NCI-H1417 (cell line): ENCODE measurements at regions not wholly inside any gene's neighbourhood (a gene's known extent, or its start where the extent isn't known, plus 50 kb on each side); places are given as distances from the start of the nearest gene placed in this dataset.

Experiments used
- DNase-seq, 3 experiments: peaks; one replicate each; lab custom pipeline; 2025; lab: John Stamatoyannopoulos, UW

DNA sequence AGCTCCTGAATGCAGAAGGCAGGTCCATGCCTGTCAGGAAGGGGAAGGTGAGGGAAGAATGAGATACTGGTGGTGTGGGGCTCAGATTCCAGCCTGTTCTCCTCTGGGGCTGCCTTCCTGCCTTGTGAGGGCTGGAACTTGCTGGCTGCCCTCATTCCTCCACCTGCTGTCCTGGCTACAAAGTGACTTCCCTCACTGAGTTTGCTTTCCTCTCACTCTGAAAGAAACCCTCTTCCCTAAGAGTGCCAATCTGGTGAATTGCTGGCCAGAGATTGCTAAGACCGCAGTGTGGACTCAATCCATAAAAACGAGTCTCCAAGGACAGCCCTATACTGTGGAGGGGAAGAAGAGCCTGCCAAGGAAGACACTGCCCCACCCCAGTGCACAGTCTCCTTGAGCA lies 664.4 kb upstream of the HS6ST1 start:
- DNase-seq: no peak

DNA sequence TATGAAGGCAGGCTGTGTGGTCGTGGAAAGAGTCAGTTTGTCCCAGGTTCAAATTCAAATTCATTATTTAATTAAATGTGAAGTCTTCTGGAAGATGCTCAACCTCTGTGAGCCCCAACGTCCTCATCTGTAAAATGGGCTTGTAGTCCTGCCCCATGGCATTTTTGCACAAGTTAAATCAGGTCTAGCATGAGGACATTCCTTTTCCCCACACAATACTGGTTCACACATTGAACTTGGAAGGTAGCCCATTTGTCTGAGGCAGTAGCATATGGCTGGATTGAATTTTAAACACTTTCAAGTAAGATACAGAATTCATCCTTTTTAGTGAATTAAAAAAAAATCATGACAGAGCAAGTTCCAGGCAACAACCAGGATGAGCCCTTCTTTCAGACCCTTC lies 665.4 kb upstream of the HS6ST1 start:
- DNase-seq: no peak

DNA sequence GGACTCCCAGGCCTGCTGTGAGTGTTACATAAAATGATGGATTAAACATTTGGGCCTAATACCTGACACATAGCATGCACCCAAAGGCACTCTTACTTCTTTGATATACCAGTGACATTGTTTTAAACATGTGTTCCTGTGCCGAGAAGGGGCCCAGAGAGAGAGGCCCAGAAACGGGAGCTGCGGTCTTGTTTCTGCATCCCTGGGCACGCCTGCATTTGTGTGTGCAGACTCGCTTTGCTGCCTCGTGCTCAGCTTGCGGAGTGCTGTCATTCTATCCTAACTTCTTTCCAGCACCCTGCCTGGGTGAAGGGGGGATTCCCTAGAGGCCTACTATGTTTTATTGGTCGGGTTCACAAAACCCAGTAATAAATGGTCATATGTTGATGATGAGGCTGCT lies 666.2 kb upstream of the HS6ST1 start:
- no peak for DNase-seq

DNA sequence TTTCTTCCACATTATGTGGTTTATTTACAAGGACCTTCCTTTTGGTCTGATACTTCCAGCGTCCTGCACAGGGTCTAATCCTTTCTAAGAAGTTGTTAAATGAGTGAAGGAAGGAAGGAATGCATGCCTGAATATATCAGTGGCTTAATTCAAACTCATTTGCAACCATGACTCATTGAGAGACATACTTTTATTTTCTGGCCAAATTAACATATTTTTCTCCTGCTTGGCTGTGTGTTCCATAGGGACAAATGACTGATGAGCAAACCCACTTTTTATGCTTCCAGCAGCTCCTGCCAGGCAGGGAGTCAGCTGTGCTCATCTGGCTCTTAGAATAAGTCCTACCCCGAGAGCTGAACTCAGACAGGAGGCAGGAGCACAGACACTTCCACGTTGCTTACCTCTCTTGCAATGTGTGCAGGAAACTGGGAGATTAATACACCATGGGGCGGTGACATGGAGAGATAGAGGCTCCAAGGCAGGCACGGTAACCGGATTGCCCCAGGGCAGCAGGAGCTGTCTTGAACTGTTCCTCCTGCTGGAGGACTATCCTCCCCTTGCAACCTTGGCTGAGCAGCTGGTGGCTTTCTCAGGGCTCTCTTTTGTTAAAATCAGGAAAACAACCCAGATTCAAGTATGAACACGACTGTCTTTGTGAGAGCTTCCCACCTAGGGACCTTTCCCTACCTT lies 667.5 kb upstream of the HS6ST1 start:
- DNase-seq: peak in 1 of 3 experiments; percentile 30

DNA sequence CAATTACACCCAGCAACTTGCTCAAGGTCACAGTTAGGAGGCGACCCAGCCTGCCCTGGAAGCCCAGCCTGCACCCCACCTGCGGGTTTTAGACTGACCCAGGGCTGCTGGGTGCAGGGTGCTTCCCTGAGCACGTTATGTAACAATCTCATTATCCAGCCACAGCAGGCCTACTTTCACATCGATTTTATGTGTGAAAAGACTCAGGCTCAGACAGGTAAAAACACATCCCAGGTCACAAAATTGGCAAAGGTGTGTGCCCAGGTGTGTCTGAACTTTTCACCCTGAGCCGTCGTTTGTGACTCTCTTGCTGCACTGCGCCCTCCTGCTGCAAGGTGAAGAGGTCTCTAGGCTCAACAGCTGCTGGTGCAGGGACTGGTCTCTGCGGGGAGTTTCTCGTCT lies 668.2 kb upstream of the HS6ST1 start:
- peak in 2 of 3 experiments; percentile 25 to 61 for DNase-seq

DNA sequence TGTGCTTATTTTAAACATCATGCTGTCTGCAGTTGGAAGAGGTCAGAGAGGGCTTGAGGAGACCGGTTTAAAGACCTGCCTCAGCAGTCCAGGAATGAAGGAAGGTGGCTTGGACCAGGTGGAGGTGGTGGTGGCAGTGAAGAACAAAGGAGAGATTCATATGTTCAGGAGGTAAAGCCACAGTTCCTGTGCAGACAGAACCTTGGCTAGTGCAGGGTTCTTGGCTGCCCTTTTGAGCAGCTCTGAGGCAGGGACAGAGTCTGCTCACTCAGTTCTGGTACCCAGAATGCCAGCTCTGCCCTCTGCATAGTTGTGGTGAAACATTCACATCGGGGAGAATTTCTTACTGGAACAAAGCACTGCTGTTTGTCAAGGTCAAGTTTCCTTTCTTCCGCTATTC lies 669.7 kb upstream of the HS6ST1 start:
- DNase-seq: no peak

DNA sequence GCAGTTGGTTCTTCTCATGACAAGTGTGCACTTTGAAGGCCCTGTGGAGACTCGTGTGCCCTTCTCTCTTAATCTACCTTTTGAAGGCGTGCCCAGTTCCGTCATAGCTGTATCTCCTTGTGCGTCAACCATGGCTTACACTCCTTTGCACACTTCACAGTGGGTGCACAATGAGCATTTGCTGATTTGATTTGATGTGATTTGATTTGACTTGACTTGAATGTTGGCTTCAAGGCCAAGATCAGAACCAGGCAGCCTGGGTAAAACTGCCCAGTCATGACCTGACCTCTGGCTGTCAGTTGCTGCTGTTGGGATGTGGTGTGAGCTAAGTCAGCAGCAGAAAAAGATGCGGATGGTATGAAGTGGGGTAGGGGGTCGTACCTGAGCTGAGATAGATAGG lies 670.3 kb upstream of the HS6ST1 start:
- no peak for DNase-seq

DNA sequence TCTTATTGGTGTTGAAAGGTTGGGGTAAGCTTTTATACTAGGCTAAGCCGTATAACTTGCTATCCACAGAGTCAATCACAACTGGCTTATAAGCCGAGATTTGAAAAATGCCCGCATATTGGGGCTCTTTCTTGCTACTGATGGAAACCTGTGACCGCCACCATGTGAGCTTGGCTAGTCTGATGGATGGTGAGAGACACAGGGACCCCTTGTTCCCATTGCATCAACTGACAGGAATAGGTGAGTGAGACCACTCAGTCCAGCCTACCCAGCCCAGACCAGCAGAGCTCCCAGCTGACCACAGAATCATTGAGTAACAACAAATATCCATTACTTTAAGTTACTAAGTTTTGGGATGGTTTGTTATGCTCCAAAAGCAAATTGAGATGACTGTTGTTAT lies 676.4 kb upstream of the HS6ST1 start:
- DNase-seq: no peak

DNA sequence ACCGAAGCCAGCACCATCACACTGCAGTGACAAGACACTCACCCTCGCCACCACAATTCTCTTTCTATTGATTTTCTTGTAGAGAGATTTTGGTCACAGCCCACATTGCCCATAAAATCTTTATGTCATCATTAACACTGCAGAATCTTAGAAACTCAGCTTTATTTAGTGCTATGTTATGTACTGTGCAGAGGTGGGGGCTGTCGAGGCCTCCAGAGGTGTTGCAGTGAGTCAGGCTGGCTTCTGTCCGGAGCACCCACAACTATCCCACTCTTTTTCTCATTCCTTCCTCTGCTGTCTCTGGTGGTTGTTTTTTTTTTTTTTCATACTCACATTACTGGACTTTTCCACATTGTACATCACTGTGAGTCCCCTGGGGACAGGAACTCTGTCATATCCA lies 677.4 kb upstream of the HS6ST1 start:
- no peak for DNase-seq

DNA sequence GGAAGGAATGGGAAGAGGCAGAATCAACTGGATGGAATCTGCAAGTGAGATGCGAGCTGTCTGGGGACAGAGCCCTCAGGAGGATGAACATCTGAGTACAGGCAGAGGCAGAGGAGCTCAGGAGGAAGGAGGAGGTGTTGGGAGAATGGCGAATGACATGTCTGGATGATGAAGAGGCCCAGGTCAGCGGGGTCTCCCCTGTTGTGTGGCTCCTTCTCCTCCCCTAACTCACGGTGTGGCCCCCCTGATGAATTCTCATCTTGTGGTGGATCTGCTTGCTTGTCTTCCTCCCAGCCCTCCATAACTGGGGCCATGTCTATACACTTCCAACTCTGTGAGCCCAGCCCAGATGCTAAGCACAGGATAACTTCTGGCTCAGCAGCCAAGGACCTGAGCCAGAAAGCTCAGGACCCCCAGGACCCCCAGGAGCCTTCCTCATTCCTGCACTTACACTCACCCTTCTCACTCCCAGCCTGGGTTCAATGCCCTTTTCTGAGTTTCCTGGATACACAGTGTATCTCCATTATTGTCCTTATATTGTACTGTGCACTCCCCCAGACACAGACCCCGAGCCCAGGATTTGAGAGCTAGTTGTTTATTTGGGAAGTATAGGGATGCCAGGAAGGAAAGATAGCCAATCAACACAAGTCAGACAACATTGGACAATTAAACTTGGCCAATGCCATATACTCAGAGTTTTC lies 678.6 kb upstream of the HS6ST1 start:
- DNase-seq: no peak

DNA sequence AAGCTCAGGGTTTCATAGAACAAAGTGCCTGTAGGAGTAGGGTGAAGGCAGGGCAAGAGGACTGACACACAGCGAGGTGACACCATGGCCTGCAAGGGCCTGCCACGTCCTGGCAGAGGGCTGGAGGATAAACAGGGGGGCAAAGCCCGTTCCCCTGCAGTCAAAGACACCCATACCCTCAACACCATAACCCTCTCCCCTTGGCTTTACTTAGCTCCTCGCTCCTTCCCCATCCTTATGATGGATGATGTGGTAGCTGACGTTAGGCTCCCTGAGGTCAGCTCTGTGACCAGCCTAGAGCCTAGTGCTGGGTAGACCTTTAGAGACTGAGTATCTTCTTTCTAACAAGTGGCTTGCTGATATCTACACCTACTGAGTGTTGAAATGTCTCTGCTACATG lies 683.3 kb upstream of the HS6ST1 start:
- DNase-seq: no peak

DNA sequence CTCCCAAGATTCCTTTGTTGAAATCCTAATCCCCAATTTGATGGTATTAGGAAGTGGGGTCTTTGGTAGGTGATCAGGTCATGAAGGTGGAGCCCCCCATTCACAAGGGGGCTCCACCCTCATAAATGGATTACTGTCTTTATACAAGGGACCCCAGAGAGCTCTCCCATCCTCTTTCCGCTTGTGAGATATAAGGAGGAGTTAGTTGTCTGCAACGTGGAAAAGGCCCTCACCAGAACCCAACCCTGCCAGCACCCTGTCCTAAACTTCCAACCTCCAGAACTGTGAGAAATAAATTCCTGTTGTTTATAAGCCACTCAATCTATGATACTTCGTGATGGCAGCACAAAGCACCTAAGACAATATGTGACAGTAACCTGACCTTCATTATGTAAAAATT lies 684.1 kb upstream of the HS6ST1 start:
- no peak for DNase-seq

DNA sequence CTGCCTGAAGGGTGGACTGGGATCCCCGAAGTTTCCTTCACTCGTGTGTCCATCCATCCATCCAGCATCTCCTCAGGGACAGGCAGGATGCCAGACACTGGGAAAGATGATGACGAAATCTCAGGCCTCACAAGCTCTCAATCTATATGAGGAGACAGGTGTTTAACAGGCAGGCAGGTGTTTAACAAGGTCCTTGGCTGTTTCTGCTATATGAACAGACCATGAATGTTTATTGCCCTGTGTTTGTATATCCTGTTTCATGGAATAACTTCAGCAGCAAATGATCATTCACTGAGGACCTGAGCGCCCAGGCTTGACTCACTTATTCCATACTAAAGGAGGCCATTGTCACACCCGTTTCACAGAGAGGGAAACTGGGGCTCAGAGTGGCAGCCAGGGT lies 685.8 kb upstream of the HS6ST1 start:
- DNase-seq: peak; percentile 39 to 75 (median 60)

DNA sequence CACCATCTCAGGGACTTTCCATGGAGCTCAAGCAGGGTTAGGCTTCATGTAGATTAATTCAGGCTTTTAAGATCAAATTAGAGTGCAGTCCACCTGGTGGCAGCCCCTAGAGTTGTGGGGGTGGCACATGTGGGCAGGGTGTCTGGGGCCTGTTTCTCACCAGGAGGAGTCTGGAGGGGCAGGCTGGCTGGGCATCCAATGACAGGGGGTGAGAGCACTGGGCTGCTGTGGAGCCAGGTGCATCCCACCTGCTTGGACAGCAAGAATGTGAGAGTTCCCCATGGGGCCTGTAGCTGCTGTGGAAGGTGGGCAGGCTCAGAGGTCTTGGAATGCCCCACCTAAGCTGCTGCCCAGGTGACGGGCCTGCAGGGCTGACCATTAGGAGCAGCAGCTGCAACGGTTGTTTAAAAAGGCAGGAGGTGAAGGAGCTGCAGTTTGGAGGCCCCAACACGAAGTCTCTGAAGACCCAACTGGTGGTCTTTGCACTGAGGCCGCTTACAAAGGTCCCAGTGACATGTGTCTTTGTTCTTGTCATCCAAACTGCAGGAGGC lies 686.3 kb upstream of the HS6ST1 start:
- DNase-seq: no peak

DNA sequence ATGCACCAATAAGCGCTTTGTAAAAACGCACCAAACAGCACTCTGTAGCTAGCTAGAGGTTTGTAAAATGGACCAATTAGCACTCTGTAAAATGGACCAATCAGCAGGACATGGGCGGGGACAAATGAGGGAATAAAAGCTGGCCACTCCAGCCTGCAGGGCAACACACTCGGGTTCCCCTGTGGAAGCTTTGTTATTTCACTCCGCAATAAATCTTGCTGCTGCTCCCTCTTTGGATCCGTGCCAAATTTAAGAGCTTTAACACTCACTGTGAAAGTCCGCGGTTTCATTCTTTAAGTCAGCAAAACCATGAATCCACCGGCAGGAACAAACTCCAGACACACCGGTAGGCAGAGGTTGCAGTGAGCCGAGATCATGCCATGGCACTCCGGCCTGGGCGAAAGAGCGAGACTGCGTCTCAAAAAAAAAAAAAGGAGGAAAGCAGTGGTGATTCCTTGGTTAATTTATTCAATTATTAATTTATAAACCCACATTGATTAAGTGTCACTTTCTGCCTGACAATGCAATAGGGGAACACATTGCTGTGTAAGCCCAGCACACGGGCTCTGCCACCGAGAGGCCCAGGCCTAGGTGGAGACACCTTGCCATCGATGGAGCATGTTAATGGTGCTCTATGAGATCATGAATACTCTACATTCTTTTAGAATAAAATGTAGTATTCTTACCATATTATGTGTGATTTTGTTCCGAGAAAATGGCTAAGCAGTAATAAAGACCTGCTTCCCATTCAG lies 687.6 kb upstream of the HS6ST1 start:
- DNase-seq: peak in 2 of 3 experiments; percentile 29 to 50

DNA sequence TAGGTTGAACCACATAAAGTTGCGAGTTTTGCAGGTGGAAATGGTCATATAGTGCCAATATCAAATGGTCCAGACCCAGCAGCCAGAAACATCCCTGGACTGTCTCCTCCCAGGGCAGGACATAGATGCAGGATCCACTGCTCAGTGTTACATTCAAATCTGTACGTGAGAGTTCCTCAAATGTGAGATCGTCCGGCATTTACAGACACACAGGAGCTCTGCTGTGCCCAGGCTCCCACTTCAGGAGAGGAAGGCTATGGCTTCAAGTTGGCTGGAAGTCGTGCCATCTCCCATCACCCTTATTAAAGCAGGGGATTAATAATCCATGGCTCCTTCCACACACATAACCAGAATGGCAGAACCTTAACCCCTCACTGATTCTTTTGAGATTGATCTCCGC lies 688.2 kb upstream of the HS6ST1 start:
- no peak for DNase-seq

DNA sequence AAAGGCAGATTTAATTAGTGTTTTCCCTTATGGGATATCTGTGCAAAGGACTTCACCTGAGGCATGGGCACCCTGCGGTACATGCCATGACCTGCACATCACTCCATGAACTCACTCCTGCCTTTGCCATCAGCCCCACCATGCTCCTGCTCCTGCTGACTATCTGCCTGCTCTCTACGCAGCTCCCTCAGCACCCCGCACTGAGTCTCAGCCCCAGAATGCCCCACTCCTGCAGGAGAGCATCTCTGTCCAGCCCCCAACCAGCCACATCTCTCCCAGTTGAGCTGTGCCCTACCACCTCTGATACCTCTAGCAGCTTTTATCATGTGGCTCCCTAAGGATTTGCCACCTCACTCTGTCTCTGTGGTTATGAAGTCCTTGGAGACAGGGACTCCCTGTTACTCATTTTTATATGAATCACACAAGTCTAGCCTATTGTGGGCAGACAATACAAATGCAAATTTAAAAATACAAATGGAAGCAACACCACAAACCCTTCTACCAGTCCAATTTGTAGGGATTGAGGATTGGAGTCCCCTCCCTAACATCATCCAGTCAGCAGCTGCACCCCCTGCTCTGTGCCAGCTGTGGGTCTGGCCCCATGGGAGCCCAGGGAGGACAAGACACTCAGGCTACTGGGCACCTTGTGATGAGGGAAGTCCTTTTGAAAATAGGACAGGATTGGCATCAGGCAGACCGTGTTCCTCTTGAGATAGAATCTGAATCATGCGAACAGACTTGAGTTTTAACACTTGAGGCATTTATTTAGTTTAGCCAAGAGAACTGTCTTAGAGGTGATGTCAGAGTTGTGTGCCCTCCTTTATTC lies 689.6 kb upstream of the HS6ST1 start:
- no peak for DNase-seq

DNA sequence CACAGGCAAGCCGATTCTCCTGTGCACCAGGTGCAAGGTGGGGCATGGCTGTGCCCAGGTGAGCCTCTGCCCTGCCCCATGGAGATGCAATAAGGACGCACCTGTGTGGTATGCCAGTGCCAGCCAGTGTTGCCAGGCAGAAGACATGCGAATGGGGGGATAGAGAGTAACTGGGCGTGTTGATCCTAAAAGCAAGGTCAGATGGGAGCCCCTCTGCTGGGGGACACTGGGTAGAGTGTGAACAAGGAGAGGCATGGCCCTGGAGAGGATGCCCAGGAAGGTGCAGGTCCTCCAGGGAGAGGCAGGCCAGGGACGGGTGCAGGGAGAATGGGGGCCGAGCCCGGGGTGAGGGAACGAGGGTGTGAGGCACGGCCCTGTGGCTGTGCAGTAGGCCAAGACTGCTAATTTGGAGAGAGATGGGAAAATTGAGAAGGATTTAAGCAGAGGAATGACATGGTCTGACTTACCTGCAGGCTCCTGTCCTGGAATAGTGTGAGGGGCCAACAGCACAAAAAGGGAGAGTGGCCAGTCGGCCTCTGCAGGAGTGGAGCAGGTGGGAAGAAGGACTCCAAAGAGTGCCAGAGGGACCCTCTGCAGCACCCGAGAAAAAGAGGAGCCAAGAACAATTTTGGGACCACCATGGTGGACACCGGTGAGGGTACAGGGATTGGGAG lies 690.4 kb upstream of the HS6ST1 start:
- no peak for DNase-seq

DNA sequence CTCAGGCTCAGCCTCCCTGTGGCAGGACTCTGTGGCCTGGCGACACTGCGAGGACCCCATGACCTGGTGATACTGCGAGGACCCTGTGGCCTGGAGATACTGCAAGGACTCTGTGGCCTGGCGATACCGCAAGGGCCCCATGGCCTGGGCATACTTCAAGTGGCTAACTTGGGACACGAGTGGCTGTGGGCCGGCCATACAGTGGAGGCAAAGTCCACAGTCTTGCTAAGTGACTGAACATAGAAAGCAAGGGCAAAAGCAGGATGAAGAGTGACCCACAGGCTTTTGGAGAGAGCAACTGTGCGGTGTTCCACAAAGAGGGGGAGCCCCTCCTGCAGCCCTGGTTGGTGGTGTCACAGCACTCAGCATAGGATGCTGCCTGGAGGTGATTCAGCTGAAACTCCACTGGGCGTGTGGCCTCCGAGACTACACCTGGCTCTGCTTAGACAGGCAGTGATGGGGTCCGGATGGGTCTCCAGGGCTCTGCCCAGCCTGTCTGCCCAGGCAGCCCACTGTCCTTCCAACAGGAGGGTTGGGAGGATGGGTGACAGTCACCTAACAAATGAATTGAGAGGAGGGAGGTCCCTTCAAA lies 691.0 kb upstream of the HS6ST1 start:
- DNase-seq: no peak

DNA sequence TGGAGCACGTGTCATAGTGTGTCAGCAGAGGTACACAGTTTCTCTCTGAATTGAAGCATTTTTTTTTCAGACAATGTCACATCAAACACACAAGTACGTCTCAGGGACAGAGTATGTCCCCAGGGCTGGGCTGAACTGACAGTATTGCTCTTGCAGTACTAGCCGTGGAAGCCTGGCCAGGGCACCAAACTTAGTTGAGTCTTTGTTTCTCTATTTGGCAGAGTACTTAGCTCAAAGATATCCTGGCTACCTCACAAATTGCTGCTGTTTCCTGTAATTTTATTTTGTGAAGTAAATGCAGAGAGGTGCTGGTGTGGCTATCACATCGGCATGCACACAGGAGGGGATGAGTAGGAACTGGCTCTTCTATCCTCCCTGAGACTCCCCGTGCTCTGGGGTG lies 691.6 kb upstream of the HS6ST1 start:
- DNase-seq: no peak

DNA sequence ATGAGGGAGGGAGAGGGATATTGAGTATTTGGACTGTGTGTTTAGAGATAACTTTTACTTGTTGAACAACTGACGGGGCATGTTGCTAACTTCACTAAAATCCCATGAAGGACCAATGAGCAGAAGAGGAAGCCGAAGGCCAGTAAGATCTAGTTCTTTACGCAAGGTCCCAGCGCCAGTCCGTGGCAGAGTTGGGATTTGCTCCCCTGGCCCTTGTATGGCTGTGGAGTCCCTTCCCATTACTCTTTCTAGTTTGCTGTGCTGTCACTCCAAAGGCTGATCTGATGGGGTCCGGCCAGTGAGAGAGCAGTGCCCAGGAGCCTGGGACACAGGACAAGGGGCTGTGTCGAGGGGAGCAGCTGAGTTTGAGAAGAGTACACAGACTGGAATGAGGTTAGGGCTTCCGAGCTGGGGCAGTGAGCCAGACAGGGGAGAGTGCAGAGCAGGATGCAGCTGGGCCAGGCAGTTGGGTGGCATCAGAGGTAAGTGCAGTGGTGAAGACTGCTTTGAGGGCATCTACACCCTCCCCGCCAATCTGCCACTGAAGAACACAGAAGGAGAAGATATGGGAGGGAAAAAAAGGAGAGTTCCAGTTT lies 692.9 kb upstream of the HS6ST1 start:
- DNase-seq: no peak
